ENCODE measurements at regions not wholly inside any gene's neighbourhood (a gene's known extent, or its start where the extent isn't known, plus 50 kb on each side); places are given as distances from the start of the nearest gene placed in this dataset.

- peaks cover 0 to 6% of the 10 kb centered on the region in 2 donors for H3K4me1 ChIP-seq
- no peaks in the 10 kb centered on the region for H3K36me3 ChIP-seq
- no peak overlapping the region for H3K4me3 ChIP-seq (replicated peaks in 1 of 3)
- no peaks in the 10 kb centered on the region for H3K9me3 ChIP-seq
- no peak overlapping the region for H3K27ac ChIP-seq
- no peak for TF ChIP-seq POLR2A (IDR thresholded peaks at IDR 0.05)
- no peak for TF ChIP-seq CTCF (IDR thresholded peaks at IDR 0.05)
- intact Hi-C loops (cut with DNase I) = no loop called here
- no peaks in the 10 kb centered on the region for H3K27me3 ChIP-seq
- DNase-seq = no peak
- WGBS, 2 donors = 65 to 74% methylated on average over 4 of the region's 4 CpGs
These were observed 146.7 kb downstream of the HLX start for GRCh38 chr1:221025956-221026355.

DNA sequence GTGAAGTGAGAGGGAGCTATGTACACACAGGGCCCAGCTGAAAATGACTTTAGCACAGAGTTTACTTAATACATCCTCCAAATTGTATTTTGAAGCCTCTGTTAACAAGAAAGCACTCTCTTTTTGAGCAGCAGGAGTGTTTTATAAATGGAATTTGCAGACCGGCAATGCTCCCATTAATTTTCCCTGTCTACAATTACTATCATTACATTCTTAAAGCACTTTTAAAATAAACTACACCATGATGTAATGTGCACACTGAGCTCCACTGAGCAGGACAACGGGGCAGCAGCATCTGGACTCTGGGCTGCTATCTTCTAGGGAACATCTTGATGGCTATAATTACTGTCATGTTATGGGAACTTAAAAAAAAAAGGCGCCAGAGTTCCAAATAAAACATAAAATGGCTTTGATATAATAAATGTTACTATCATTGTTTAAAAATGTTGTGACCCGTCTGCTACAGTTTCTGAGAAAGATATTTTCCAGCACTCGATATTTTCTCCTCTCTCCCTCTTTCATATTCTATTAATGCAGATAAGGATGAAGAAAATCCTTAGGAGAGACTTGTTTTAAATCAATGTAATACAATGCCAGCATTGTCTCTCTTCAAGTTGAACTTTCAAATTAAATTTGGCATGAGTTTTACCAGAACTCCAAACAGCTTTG is 150.9 kb downstream of the HLX start:
- DNase-seq = no peak
- Histone ChIP-seq H3K27me3 (no peaks in the 10 kb centered on the region), H3K27ac (no peak overlapping the region), H3K36me3 (no peaks in the 10 kb centered on the region), H3K9me3 (no peaks in the 10 kb centered on the region), H3K4me1 (peaks cover 0 to 6% of the 10 kb centered on the region in 2 donors), H3K4me3 (replicated peaks in 1 of 3) (no peak overlapping the region)
- intact Hi-C loops (cut with DNase I) = no loop called here
- TF ChIP-seq POLR2A (IDR thresholded peaks at IDR 0.05) = no peak
- no peak for TF ChIP-seq CTCF (IDR thresholded peaks at IDR 0.05)
- WGBS, 2 donors = 54 to 57% methylated on average over 5 of the region's 5 CpGs

GRCh38 chr1:221030990-221031389 is 151.7 kb downstream of the HLX start:
- TF ChIP-seq POLR2A (IDR thresholded peaks at IDR 0.05) (no peak), CTCF (IDR thresholded peaks at IDR 0.05) (no peak)
- no peak overlapping the region for H3K4me3 ChIP-seq (replicated peaks in 1 of 3)
- DNase-seq = no peak
- H3K36me3 ChIP-seq = no peaks in the 10 kb centered on the region
- H3K9me3 ChIP-seq = no peaks in the 10 kb centered on the region
- intact Hi-C loops (cut with DNase I) = no loop called here
- 84 to 89% methylated on average over 3 of the region's 3 CpGs for WGBS, 2 donors
- no peak overlapping the region for H3K27ac ChIP-seq
- H3K4me1 ChIP-seq = peaks cover 0 to 6% of the 10 kb centered on the region in 2 donors
- no peaks in the 10 kb centered on the region for H3K27me3 ChIP-seq

DNA sequence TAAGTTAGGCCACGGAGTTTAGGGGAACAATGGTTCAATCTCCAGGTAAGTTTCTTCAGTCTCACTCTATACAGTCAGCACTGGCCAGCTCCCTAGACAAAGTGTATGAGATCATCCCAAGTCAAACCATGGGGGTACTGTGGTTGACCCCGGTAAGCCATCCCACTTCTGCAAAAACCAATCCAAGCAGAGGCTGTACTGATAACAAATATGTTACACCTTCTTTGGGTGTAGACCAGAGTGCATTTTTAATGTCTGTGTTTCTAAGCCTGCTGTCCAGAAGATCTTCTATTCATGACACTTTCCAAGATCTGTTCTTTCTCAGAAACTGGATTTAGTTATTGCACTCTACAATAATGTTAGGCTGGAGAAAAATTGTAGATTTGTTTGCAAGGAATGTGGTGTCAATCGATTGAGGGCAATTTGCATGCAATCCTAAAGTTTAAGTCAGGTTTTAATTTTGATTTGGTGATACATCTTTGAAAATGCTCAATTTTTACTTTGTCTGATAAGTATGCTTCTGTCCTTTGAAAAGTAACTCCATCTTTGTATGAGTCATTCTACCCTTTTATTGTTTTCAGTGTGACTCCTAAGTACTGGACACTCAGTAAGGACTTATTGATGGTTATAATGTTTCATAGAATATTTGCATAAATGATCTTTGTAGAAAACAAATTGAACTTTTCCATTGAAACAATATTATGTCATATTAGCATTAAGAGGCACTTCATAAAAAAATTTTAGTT is 152.4 kb downstream of the HLX start:
- Histone ChIP-seq H3K4me1 (peaks cover 0 to 6% of the 10 kb centered on the region in 2 donors), H3K4me3 (replicated peaks in 1 of 3) (no peak overlapping the region), H3K27me3 (no peaks in the 10 kb centered on the region), H3K36me3 (no peaks in the 10 kb centered on the region), H3K9me3 (no peaks in the 10 kb centered on the region), H3K27ac (no peak overlapping the region)
- TF ChIP-seq CTCF (IDR thresholded peaks at IDR 0.05) = no peak
- no peak for TF ChIP-seq POLR2A (IDR thresholded peaks at IDR 0.05)
- intact Hi-C loops (cut with DNase I) = no loop called here
- no peak for DNase-seq
- whole genome bisulfite sequencing, 2 donors = 84 to 92% methylated on average over 3 of the region's 3 CpGs

- Histone ChIP-seq H3K36me3 (no peaks in the 10 kb centered on the region), H3K27me3 (no peaks in the 10 kb centered on the region), H3K4me1 (peaks cover 0 to 6% of the 10 kb centered on the region in 2 donors), H3K9me3 (no peaks in the 10 kb centered on the region), H3K4me3 (replicated peaks in 1 of 3) (no peak overlapping the region), H3K27ac (no peak overlapping the region)
- no peak for DNase-seq
- intact Hi-C loops (cut with DNase I) = no loop called here
- no peak for TF ChIP-seq CTCF (IDR thresholded peaks at IDR 0.05)
These were observed 153.0 kb downstream of the HLX start for GRCh38 chr1:221032204-221032585.

All from thyroid gland (tissue), 4 donors.